Tibial nerve (tissue), 4 donors: ENCODE measurements at regions not wholly inside any gene's neighbourhood (a gene's known extent, or its start where the extent isn't known, plus 50 kb on each side); places are given as distances from the start of the nearest gene placed in this dataset.

ENCODE experiments used
- DNase-seq, 2 donors: peaks; one replicate each; pipeline ENCODE4 v3.0.0-alpha.2; 2019; ENCODE audit warnings: low spot score in 2 of 2
- H3K27ac ChIP-seq, 4 donors: fragments of 200-600 bp; sonication (generic) in 3 of 4; one replicate each; pipeline ENCODE4 v1.5.1; 2017 to 2019; ENCODE audit warnings: mild to moderate bottlenecking in 1 of 4
- H3K27me3 ChIP-seq, 2 donors: fragments of 200-600 bp; sonication (generic) in 1 of 2; one replicate each; pipeline versions ENCODE4 v1.5.1 to v1.6.0; 2017 to 2019
- H3K36me3 ChIP-seq, 3 donors: fragments of 200-600 bp; sonication (generic); one replicate each; pipeline ENCODE4 v1.5.1; 2018 to 2019
- H3K4me1 ChIP-seq, 4 donors: fragments of 200-600 bp; sonication (generic) in 3 of 4; one replicate each; pipeline ENCODE4 v1.5.1; 2017 to 2019
- H3K4me3 ChIP-seq, 4 donors: fragments of 200-600 bp; sonication (generic) in 3 of 4; one replicate each; pipeline ENCODE4 v1.5.1; 2017 to 2019; ENCODE audit warnings: mild to moderate bottlenecking in 1 of 4, moderate library complexity in 1 of 4
- H3K9me3 ChIP-seq, 4 donors: fragments of 200-600 bp; sonication (generic) in 3 of 4; one replicate each; pipeline ENCODE4 v1.5.1; 2017 to 2019
- EP300 ChIP-seq, 2 donors: sonication (generic); formaldehyde crosslinking; IDR thresholded peaks; one replicate each; pipeline ENCODE4 v1.6.1; 2017; ENCODE audit warnings: antibody characterized with exemption in 2 of 2, mild to moderate bottlenecking in 1 of 2
- POLR2A ChIP-seq, 2 donors: fragments of 450-650 bp; IDR thresholded peaks; one replicate each; pipeline ENCODE4 v1.6.1; 2017; ENCODE audit warnings: antibody characterized with exemption in 2 of 2, mild to moderate bottlenecking in 2 of 2, moderate library complexity in 2 of 2
- WGBS, 2 donors: methylation state at CpG; one replicate each; pipeline ENCODE4 v1.1.5; 2018; 5-methylcytosine and 5-hydroxymethylcytosine counted together
- TF ChIP-seq, protein P1 (sequence below), 5 experiments: fragments of 200-600 bp in 3 of 5; fragments of 450-650 bp in 2 of 5; sonication (generic) in 3 of 5; IDR thresholded peaks; one replicate each; pipeline ENCODE4 v1.5.1; 2016 to 2019; ENCODE audit warnings: antibody characterized with exemption in 5 of 5, mild to moderate bottlenecking in 3 of 5, moderate library complexity in 2 of 5

DNA sequence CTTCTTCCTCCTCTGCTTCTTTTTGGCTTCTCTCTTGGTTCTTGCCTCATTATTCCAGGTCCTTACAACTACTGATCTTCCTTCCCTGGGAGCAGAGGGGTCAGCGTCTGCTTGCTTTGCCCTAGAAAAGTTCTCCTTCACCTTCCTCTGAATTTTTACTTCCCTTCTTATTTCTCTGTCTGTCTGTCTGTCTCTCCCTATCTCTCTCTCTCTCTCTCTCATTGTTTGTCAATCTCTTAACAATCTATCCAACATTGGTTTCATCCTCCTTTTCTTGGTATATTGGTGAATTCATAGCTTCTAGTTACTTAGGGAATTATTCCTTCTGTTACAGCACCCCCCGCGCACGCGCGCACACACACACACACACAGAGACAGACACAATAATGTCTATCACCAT is 559.1 kb downstream of the MN1 start:
- Histone ChIP-seq H3K4me3 (no peak overlapping the region), H3K27ac (no peak overlapping the region), H3K9me3 (peaks cover 0 to 8% (median 0%) of the 10 kb centered on the region in 4 donors), H3K4me1 (peaks cover 0 to 15% (median 0%) of the 10 kb centered on the region in 4 donors), H3K36me3 (no peaks in the 10 kb centered on the region), H3K27me3 (no peaks in the 10 kb centered on the region)
- DNase-seq: no peak
- TF ChIP-seq, protein P1, sequence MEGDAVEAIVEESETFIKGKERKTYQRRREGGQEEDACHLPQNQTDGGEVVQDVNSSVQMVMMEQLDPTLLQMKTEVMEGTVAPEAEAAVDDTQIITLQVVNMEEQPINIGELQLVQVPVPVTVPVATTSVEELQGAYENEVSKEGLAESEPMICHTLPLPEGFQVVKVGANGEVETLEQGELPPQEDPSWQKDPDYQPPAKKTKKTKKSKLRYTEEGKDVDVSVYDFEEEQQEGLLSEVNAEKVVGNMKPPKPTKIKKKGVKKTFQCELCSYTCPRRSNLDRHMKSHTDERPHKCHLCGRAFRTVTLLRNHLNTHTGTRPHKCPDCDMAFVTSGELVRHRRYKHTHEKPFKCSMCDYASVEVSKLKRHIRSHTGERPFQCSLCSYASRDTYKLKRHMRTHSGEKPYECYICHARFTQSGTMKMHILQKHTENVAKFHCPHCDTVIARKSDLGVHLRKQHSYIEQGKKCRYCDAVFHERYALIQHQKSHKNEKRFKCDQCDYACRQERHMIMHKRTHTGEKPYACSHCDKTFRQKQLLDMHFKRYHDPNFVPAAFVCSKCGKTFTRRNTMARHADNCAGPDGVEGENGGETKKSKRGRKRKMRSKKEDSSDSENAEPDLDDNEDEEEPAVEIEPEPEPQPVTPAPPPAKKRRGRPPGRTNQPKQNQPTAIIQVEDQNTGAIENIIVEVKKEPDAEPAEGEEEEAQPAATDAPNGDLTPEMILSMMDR (IDR thresholded peaks at IDR 0.05): no peak
- TF ChIP-seq EP300 (IDR thresholded peaks at IDR 0.05): no peak
- TF ChIP-seq POLR2A (IDR thresholded peaks at IDR 0.05): no peak
- WGBS, 2 donors: 86 to 96% methylated on average over 6 of the region's 6 CpGs

DNA sequence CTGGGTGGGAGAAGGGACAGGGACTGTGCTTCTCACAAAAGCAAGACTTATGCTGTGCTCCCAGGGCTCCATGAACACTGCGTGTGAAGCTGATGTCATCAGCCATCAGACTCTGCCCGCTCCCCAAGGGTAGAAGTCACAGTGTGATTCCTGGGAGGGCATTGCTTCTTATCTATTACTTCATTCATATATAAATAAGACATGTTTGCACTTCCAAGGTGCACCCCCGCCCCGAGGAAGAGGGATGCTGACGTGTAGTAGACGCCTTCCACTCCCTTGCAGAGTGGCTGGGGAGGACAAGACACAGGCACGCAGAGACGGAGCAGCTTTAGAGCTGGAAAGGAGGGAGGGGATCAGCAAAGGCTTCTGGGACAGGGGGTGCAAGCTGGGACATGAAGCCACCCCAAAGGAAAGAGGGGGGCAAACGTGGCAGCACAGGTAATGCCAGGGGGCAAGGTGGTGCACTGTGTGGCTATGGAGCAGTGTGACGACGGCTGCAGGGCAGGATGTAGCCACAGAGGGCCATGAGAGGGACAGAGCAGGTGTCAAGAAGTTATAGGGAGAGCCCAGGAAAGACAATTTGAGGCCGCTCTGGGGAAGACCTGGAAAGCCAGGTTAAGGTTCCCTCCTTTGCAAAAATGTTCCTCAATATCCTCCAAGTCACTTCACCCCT is 558.5 kb downstream of the MN1 start:
- DNase-seq: no peak
- no peaks in the 10 kb centered on the region for H3K36me3 ChIP-seq
- no peak overlapping the region for H3K27ac ChIP-seq
- 62 to 70% methylated on average over 12 of the region's 12 CpGs for WGBS, 2 donors
- H3K9me3 ChIP-seq: peaks cover 0 to 8% (median 0%) of the 10 kb centered on the region in 4 donors
- TF ChIP-seq POLR2A (IDR thresholded peaks at IDR 0.05) (no peak), EP300 (IDR thresholded peaks at IDR 0.05) (no peak)
- TF ChIP-seq, protein P1 (IDR thresholded peaks at IDR 0.05): no peak
- no peak overlapping the region for H3K4me3 ChIP-seq
- peaks cover 0 to 21% (median 0%) of the 10 kb centered on the region in 4 donors for H3K4me1 ChIP-seq
- no peaks in the 10 kb centered on the region for H3K27me3 ChIP-seq

DNA sequence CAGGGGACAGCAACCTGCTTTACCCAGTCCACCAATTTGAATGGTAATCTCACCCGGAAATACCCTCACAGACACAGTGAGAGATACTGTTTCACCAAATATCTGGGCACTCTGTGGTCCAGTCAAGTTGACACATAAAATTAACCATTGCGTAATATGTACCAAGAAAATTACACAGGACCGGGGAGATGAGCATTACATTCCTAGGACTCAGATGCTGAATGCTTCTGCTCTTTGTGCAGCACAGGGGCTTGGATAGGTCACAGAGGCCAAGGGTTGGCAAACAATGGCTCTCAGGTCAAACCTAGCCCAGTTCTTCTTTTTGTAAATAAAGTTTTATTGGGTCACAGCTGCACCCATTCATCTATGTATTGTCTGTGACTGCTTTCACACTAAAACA is 557.2 kb downstream of the MN1 start:
- Histone ChIP-seq H3K4me1 (peaks cover 0 to 21% (median 0%) of the 10 kb centered on the region in 4 donors), H3K36me3 (no peaks in the 10 kb centered on the region), H3K27ac (no peak overlapping the region), H3K4me3 (no peak overlapping the region), H3K27me3 (no peaks in the 10 kb centered on the region), H3K9me3 (peaks cover 0 to 8% (median 0%) of the 10 kb centered on the region in 4 donors)
- TF ChIP-seq EP300 (IDR thresholded peaks at IDR 0.05) (no peak), POLR2A (IDR thresholded peaks at IDR 0.05) (no peak)
- TF ChIP-seq, protein P1 (IDR thresholded peaks at IDR 0.05): no peak
- no peak for DNase-seq
- 86 to 94% methylated on average over 3 of the region's 3 CpGs for WGBS, 2 donors

DNA sequence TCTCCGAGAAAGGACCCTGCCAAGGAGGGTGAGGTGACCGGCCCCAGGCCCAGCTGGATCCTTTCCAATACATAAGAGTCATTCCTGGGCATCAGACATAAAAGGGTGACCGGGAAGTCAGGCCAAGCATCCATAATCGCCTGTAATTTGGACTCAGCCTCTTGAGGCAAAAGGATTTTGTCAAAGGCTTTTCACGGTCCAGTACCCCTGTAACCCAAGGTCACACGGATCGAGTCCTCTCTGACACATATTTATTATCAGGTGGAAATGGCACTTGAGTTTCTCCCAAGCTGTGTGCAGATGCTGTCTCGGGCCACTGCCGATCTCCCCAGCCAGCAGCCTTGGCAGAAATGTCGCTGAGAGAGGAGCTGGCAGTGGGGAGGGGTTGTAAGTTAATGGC is 556.5 kb downstream of the MN1 start:
- peaks cover 0 to 16% (median 0%) of the 10 kb centered on the region in 4 donors for H3K4me1 ChIP-seq
- no peak overlapping the region for H3K27ac ChIP-seq
- H3K36me3 ChIP-seq: no peaks in the 10 kb centered on the region
- peaks cover 0 to 8% (median 0%) of the 10 kb centered on the region in 4 donors for H3K9me3 ChIP-seq
- DNase-seq: no peak
- no peak overlapping the region for H3K4me3 ChIP-seq
- no peak for TF ChIP-seq POLR2A (IDR thresholded peaks at IDR 0.05)
- TF ChIP-seq, protein P1 (IDR thresholded peaks at IDR 0.05): no peak
- TF ChIP-seq EP300 (IDR thresholded peaks at IDR 0.05): no peak
- no peaks in the 10 kb centered on the region for H3K27me3 ChIP-seq
- 63 to 72% methylated on average over 10 of the region's 10 CpGs for WGBS, 2 donors

DNA sequence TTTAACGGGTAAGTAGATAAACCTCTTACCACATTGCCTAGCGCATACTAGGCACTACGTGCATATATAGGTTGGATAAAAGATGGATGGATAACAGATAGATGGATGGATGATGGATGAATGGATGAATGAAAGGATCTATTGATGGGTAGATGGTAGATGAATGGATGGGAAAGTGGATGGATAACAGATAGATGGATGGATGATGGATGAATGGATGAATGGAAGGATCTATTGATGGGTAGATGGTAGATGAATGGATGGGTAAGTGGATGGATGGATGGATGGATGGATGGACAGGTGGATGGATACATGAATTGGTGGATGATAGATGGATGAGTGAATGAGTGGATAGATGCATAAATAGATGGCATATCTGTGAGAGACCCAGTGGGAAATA is 555.0 kb downstream of the MN1 start:
- no peaks in the 10 kb centered on the region for H3K27me3 ChIP-seq
- DNase-seq: no peak
- H3K36me3 ChIP-seq: no peaks in the 10 kb centered on the region
- peaks cover 0 to 8% (median 0%) of the 10 kb centered on the region in 4 donors for H3K9me3 ChIP-seq
- no peak overlapping the region for H3K4me3 ChIP-seq
- H3K27ac ChIP-seq: no peak overlapping the region
- 92 to 95% methylated on average over 3 of the region's 3 CpGs for WGBS, 2 donors
- peaks cover 0 to 16% (median 0%) of the 10 kb centered on the region in 4 donors for H3K4me1 ChIP-seq
- TF ChIP-seq, protein P1 (IDR thresholded peaks at IDR 0.05): no peak
- TF ChIP-seq EP300 (IDR thresholded peaks at IDR 0.05) (no peak), POLR2A (IDR thresholded peaks at IDR 0.05) (no peak)
